B cell (primary cell): ENCODE measurements at regions not wholly inside any gene's neighbourhood (a gene's known extent, or its start where the extent isn't known, plus 50 kb on each side); places are given as distances from the start of the nearest gene placed in this dataset.
"Not testable (repeated sequence)": the region's sequence is repeated elsewhere in the genome, so short reads cannot be mapped to it uniquely, and the experiment has no call there.

Experiments
- CTCF ChIP-seq: fragments of 200-600 bp; IDR thresholded peaks from one replicate; pipeline ENCODE4 v1.8.0; 2022; ENCODE audit warnings: antibody characterized with exemption, mild to moderate bottlenecking
- EZH2 ChIP-seq: IDR thresholded peaks from 2 replicates; pipeline ENCODE4 v1.6.1; 2012; ENCODE audit warnings: borderline replicate concordance, low read depth, mild to moderate bottlenecking, moderate library complexity, low read length; ENCODE audit not compliant: insufficient read depth, poor library complexity, severe bottlenecking

GRCh38 chr7:57651611-57652010 lies 201.6 kb downstream of the ZNF716 start:
- TF ChIP-seq CTCF, EZH2: not testable (repeated sequence)
